H9 (cell line): ENCODE measurements at regions not wholly inside any gene's neighbourhood (a gene's known extent, or its start where the extent isn't known, plus 50 kb on each side); places are given as distances from the start of the nearest gene placed in this dataset.

Experiments used
- DNase-seq: peaks from one replicate; pipeline ENCODE4 v3.0.0-alpha.2; 2017
- H2AFZ ChIP-seq: one replicate; pipeline ENCODE4 v1.6.1; 2013; ENCODE audit warnings: mild to moderate bottlenecking, low read length, control low read depth, moderate library complexity
- H2AK5ac ChIP-seq: 2 replicates; pipeline ENCODE4 v1.6.1; 2013; ENCODE audit warnings: low read length, control low read depth, mixed read lengths; ENCODE audit not compliant: insufficient read length
- H2BK120ac ChIP-seq: one replicate; pipeline ENCODE4 v1.6.1; 2013; ENCODE audit warnings: low read depth, mild to moderate bottlenecking, low read length, control low read depth, inconsistent platforms; ENCODE audit not compliant: poor library complexity, severe bottlenecking
- H2BK12ac ChIP-seq: 2 replicates; pipeline ENCODE4 v1.6.1; 2013; ENCODE audit warnings: low read length, control low read depth, mixed read lengths, low read depth; ENCODE audit not compliant: insufficient read length
- H2BK15ac ChIP-seq: 2 replicates; pipeline ENCODE4 v1.6.1; 2013; ENCODE audit warnings: low read depth, low read length, control low read depth
- H2BK20ac ChIP-seq: one replicate; pipeline ENCODE4 v1.6.1; 2013; ENCODE audit warnings: low read depth, mild to moderate bottlenecking, low read length, control low read depth, inconsistent platforms; ENCODE audit not compliant: poor library complexity, severe bottlenecking
- H2BK5ac ChIP-seq: 2 replicates; pipeline ENCODE4 v1.6.1; 2013; ENCODE audit warnings: low read length, control low read depth, mixed read lengths; ENCODE audit not compliant: insufficient read length
- H3K14ac ChIP-seq: 2 replicates; pipeline ENCODE4 v1.6.1; 2013; ENCODE audit warnings: low read length, control low read depth; ENCODE audit not compliant: insufficient read depth
- H3K18ac ChIP-seq: 2 replicates; pipeline ENCODE4 v1.6.1; 2013; ENCODE audit warnings: low read depth, mild to moderate bottlenecking, mixed read lengths, low read length, control low read depth; ENCODE audit not compliant: insufficient read length
- H3K23ac ChIP-seq: 2 replicates; pipeline ENCODE4 v1.6.1; 2013; ENCODE audit warnings: low read length, control low read depth, mixed read lengths, low read depth; ENCODE audit not compliant: insufficient read length
- H3K23me2 ChIP-seq: 2 replicates; pipeline ENCODE4 v1.6.1; 2013; ENCODE audit warnings: low read depth, mild to moderate bottlenecking, mixed read lengths, low read length, control low read depth; ENCODE audit not compliant: insufficient read length, poor library complexity, severe bottlenecking
- H3K27ac ChIP-seq: 2 replicates; pipeline ENCODE4 v1.5.1; 2013; ENCODE audit warnings: low read length, control low read depth, mixed read lengths, low read depth; ENCODE audit not compliant: insufficient read length
- H3K27me3 ChIP-seq: 2 replicates; pipeline ENCODE4 v1.6.1; 2013; ENCODE audit warnings: low read length, control low read depth, inconsistent platforms; ENCODE audit not compliant: insufficient read depth
- H3K4ac ChIP-seq: 2 replicates; pipeline ENCODE4 v1.6.1; 2013; ENCODE audit warnings: low read depth, mild to moderate bottlenecking, control low read depth, inconsistent platforms, low read length, moderate library complexity
- H3K4me1 ChIP-seq: 2 replicates; pipeline ENCODE4 v1.6.1; 2013; ENCODE audit warnings: low read length, control low read depth, inconsistent platforms; ENCODE audit not compliant: insufficient read depth
- H3K4me2 ChIP-seq: 2 replicates; pipeline ENCODE4 v1.6.1; 2013; ENCODE audit warnings: low read length, control low read depth, mixed read lengths; ENCODE audit not compliant: insufficient read length, insufficient read depth
- H3K56ac ChIP-seq: 2 replicates; pipeline ENCODE4 v1.6.1; 2013; ENCODE audit warnings: low read depth, mild to moderate bottlenecking, mixed read lengths, low read length, control low read depth; ENCODE audit not compliant: insufficient read length
- H3K79me1 ChIP-seq: 2 replicates; pipeline ENCODE4 v1.6.1; 2013; ENCODE audit warnings: low read depth, mild to moderate bottlenecking, moderate library complexity, low read length, control low read depth, inconsistent platforms; ENCODE audit not compliant: insufficient read depth, poor library complexity, severe bottlenecking
- H3K79me2 ChIP-seq: 2 replicates; pipeline ENCODE4 v1.6.1; 2013; ENCODE audit warnings: low read length, control low read depth, inconsistent platforms; ENCODE audit not compliant: insufficient read depth
- H3K9ac ChIP-seq: 2 replicates; pipeline ENCODE4 v1.6.1; 2013; ENCODE audit warnings: low read length, control low read depth, mixed read lengths; ENCODE audit not compliant: insufficient read length; ENCODE audit errors: extremely low read depth
- H3K9me3 ChIP-seq: one replicate; pipeline ENCODE4 v1.6.1; 2013; ENCODE audit warnings: low read depth, low read length, inconsistent platforms; ENCODE audit not compliant: control insufficient read depth
- H3T11ph ChIP-seq: one replicate; pipeline ENCODE4 v1.6.1; 2013; ENCODE audit warnings: mild to moderate bottlenecking, low read length, control low read depth, inconsistent platforms
- H4K20me1 ChIP-seq: one replicate; pipeline ENCODE4 v1.6.1; 2013; ENCODE audit not compliant: control insufficient read depth, insufficient read length, insufficient read depth
- H4K5ac ChIP-seq: 2 replicates; pipeline ENCODE4 v1.6.1; 2013; ENCODE audit warnings: low read depth, mild to moderate bottlenecking, mixed read lengths, low read length, control low read depth; ENCODE audit not compliant: insufficient read length
- H4K8ac ChIP-seq: replicated peaks from 2 replicates; pipeline ENCODE4 v1.6.1; 2013; ENCODE audit warnings: low read length, control low read depth, mixed read lengths, low read depth; ENCODE audit not compliant: insufficient read length
- H4K91ac ChIP-seq: 2 replicates; pipeline ENCODE4 v1.6.1; 2013; ENCODE audit warnings: low read depth, mild to moderate bottlenecking, moderate library complexity, mixed read lengths, low read length, control low read depth; ENCODE audit not compliant: insufficient read length
- H3K27ac Mint-ChIP-seq, 3 experiments: 2 replicates in 2 of 3; 3 replicates in 1 of 3; pipeline ENCODE4 v1.8.0; 2020 to 2021; ENCODE audit warnings: mixed read lengths in 3 of 3, mild to moderate bottlenecking in 1 of 3, moderate library complexity in 1 of 3
- H3K27me3 Mint-ChIP-seq: 2 replicates; pipeline ENCODE4 v1.8.0; 2021; ENCODE audit warnings: low read depth, mild to moderate bottlenecking, moderate library complexity, mixed read lengths
- H3K36me3 Mint-ChIP-seq, 3 experiments: 2 replicates in 2 of 3; 3 replicates in 1 of 3; pipeline ENCODE4 v1.8.0; 2020 to 2021; ENCODE audit warnings: low read depth in 3 of 3, mixed read lengths in 3 of 3; ENCODE audit not compliant: insufficient read depth in 1 of 3
- H3K4me1 Mint-ChIP-seq, 2 experiments: 2 replicates each; pipeline ENCODE4 v1.8.0; 2020; ENCODE audit warnings: mixed read lengths in 2 of 2
- H3K4me3 Mint-ChIP-seq, 2 experiments: 2 replicates in 1 of 2; 3 replicates in 1 of 2; pipeline ENCODE4 v1.8.0; 2020 to 2021; ENCODE audit warnings: mild to moderate bottlenecking in 2 of 2, mixed read lengths in 2 of 2, moderate library complexity in 1 of 2
- H3K9me3 Mint-ChIP-seq, 2 experiments: 2 replicates in 1 of 2; 3 replicates in 1 of 2; pipeline ENCODE4 v1.8.0; 2020; ENCODE audit warnings: mild to moderate bottlenecking in 2 of 2, mixed read lengths in 2 of 2, moderate library complexity in 1 of 2
- WGBS: extraction: QIAGEN DNeasy Blood & Tissue Kit; methylation state at CpG from one replicate; pipeline ENCODE4 v1.1.7; 2013; ENCODE audit warnings: missing lambda C conversion rate, low lambda C conversion rate, mixed read lengths; ENCODE audit not compliant: insufficient read length; ENCODE audit errors: extremely low coverage; 5-methylcytosine and 5-hydroxymethylcytosine counted together
- TF ChIP-seq, protein P1 (sequence below): fragments of 200-600 bp; sonication (generic); conservative IDR thresholded peaks from 3 replicates; pipeline ENCODE4 v1.8.0; 2021; ENCODE audit warnings: antibody characterized with exemption, mild to moderate bottlenecking

DNA sequence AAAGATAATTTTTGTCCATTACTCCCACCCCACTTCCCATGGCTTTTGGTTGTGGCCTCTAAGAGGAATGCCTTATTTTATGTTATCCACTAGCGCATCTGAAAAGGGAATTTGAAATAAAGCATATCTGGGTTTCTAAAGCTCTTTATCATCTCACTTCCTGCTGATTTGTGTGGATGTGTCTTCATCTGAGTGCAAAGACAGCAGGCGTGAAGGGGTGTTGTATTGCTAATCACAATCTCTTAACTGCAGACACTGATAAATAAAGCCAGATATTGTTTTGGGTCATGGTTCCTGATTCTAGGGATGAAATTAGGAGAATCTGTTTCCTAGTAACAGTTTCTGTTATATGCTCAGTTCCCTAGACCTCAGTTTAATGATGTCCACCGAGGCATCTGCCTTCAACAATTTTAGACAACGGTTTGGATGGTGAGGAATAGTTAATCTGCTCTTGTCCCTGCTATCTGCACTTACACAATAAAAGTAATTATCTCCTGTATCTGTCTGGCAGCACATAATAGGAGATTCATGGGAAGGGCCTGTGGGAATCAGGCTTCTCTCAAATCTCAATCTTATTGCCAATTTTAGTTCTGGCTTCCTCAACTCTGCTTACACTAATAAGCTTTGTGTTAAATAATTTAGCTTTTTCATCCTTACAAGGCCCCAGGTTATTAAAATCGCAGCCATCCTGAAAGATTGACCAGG is 517.9 kb upstream of the ATXN8OS start:
- no peak overlapping the region for H4K5ac ChIP-seq
- H3K27ac ChIP-seq: no peak overlapping the region
- no peaks in the 10 kb centered on the region for H4K20me1 ChIP-seq
- H3K4me2 ChIP-seq: no peak overlapping the region
- peaks cover 5 to 15% of the 10 kb centered on the region in 2 experiments for H3K4me1 Mint-ChIP-seq
- no peaks in the 10 kb centered on the region for H3K79me2 ChIP-seq
- no peak overlapping the region for H3K4ac ChIP-seq
- no peak overlapping the region for H3T11ph ChIP-seq
- H3K18ac ChIP-seq: no peak overlapping the region
- H3K36me3 Mint-ChIP-seq: no peaks in the 10 kb centered on the region; a peak in 1 of 7 replicates
- H3K9ac ChIP-seq: no peak overlapping the region
- no peak overlapping the region for H2BK5ac ChIP-seq
- no peaks in the 10 kb centered on the region; the same call in 1 of the 2 replicates for H3K27me3 ChIP-seq
- WGBS: no CpG with 5 or more reads among the region's 5 CpGs
- H2BK120ac ChIP-seq: no peak overlapping the region
- H2BK15ac ChIP-seq: no peak overlapping the region
- no peaks in the 10 kb centered on the region for H3K27me3 Mint-ChIP-seq
- H2BK20ac ChIP-seq: no peak overlapping the region
- H3K56ac ChIP-seq: no peak overlapping the region
- no peak overlapping the region for H3K14ac ChIP-seq
- H3K9me3 Mint-ChIP-seq: no peaks in the 10 kb centered on the region
- no peak overlapping the region for H2AK5ac ChIP-seq
- no peaks in the 10 kb centered on the region for H3K23me2 ChIP-seq
- H3K4me1 ChIP-seq: no peaks in the 10 kb centered on the region; the same call in 1 of the 2 replicates
- H4K91ac ChIP-seq: no peak overlapping the region
- no peak overlapping the region for H3K27ac Mint-ChIP-seq
- no peak overlapping the region for H2AFZ ChIP-seq
- H3K23ac ChIP-seq: no peak overlapping the region
- H2BK12ac ChIP-seq: no peak overlapping the region
- DNase-seq: no peak
- no peaks in the 10 kb centered on the region for H3K9me3 ChIP-seq
- no peak overlapping the region for H3K4me3 Mint-ChIP-seq
- no peak overlapping the region for H4K8ac ChIP-seq
- no peaks in the 10 kb centered on the region for H3K79me1 ChIP-seq
- TF ChIP-seq, protein P1, sequence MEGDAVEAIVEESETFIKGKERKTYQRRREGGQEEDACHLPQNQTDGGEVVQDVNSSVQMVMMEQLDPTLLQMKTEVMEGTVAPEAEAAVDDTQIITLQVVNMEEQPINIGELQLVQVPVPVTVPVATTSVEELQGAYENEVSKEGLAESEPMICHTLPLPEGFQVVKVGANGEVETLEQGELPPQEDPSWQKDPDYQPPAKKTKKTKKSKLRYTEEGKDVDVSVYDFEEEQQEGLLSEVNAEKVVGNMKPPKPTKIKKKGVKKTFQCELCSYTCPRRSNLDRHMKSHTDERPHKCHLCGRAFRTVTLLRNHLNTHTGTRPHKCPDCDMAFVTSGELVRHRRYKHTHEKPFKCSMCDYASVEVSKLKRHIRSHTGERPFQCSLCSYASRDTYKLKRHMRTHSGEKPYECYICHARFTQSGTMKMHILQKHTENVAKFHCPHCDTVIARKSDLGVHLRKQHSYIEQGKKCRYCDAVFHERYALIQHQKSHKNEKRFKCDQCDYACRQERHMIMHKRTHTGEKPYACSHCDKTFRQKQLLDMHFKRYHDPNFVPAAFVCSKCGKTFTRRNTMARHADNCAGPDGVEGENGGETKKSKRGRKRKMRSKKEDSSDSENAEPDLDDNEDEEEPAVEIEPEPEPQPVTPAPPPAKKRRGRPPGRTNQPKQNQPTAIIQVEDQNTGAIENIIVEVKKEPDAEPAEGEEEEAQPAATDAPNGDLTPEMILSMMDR: no peak
